ENCODE measurements at regions not wholly inside any gene's neighbourhood (a gene's known extent, or its start where the extent isn't known, plus 50 kb on each side); places are given as distances from the start of the nearest gene placed in this dataset.
A peak's percentile ranks its signal among the peaks of the same experiment; 100 is the strongest.

DNA sequence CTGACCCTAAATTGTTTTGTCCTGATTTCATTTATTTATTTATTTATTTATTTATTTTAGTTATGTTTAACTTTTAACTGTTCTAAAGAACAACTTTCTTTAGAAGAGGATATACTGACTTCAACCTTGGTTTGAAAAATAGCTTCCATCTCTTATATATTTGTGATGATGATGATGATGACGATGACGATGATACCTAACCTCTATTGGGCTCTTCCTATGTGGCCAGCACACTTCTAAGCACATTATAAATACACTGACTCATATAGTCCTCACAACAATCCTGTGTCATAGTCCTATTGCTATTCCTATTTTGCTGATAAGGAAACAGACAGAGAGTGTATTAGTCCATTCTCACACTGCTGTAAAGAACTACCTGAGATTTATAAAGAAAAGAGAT lies 162.9 kb upstream of the KIAA1217 start:
- H3K4me1 ChIP-seq (ENCODE audit: insufficient read depth, low read length): no peaks in the 10 kb centered on the region
- no peaks in the 10 kb centered on the region for H3K9me2 ChIP-seq (replicated peaks; ENCODE audit: low read length)
- H3K36me3 ChIP-seq (ENCODE audit: low read depth, low read length): no peaks in the 10 kb centered on the region
- H3K27me3 ChIP-seq (ENCODE audit: low read length): peaks cover 42% of the 10 kb centered on the region
- no peak overlapping the region for H3K4me2 ChIP-seq (ENCODE audit: low read length)
- POLR2A ChIA-PET (ENCODE audit: unreplicated experiment): no interaction called here
- intact Hi-C loops (cut with micrococcal nuclease): no loop called here
- H3K79me2 ChIP-seq (ENCODE audit: low read length): no peaks in the 10 kb centered on the region
- H4K20me1 ChIP-seq (ENCODE audit: low read length): no peaks in the 10 kb centered on the region
- H3K4me3 ChIP-seq (ENCODE audit: low read length): no peak overlapping the region
- H2AFZ ChIP-seq (ENCODE audit: low read length): no peak overlapping the region
- H3K27ac ChIP-seq (ENCODE audit: low read length): no peak overlapping the region
- no peaks in the 10 kb centered on the region for H3K9me3 ChIP-seq (ENCODE audit: low read length)
- CTCF ChIA-PET: no interaction called here
- no peaks in the 10 kb centered on the region for H3F3A ChIP-seq (ENCODE audit: low read length, unreplicated experiment)
- no TSS peak for BruUV-seq (replicated peaks)
- TF ChIP-seq, protein P1, sequence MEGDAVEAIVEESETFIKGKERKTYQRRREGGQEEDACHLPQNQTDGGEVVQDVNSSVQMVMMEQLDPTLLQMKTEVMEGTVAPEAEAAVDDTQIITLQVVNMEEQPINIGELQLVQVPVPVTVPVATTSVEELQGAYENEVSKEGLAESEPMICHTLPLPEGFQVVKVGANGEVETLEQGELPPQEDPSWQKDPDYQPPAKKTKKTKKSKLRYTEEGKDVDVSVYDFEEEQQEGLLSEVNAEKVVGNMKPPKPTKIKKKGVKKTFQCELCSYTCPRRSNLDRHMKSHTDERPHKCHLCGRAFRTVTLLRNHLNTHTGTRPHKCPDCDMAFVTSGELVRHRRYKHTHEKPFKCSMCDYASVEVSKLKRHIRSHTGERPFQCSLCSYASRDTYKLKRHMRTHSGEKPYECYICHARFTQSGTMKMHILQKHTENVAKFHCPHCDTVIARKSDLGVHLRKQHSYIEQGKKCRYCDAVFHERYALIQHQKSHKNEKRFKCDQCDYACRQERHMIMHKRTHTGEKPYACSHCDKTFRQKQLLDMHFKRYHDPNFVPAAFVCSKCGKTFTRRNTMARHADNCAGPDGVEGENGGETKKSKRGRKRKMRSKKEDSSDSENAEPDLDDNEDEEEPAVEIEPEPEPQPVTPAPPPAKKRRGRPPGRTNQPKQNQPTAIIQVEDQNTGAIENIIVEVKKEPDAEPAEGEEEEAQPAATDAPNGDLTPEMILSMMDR (conservative IDR thresholded peaks at IDR 0.05; ENCODE audit: low read depth, low read length): no peak
- no peak for TF ChIP-seq EZH2 (IDR thresholded peaks at IDR 0.05; ENCODE audit: low read length, unreplicated experiment)
- TF ChIP-seq EZH2phosphoT487 (IDR thresholded peaks at IDR 0.05; ENCODE audit: borderline replicate concordance, low read length): no peak
- DNase-seq (no peak), ATAC-seq (no peak)
- no peak overlapping the region for H3K9ac ChIP-seq (ENCODE audit: low read length)

DNA sequence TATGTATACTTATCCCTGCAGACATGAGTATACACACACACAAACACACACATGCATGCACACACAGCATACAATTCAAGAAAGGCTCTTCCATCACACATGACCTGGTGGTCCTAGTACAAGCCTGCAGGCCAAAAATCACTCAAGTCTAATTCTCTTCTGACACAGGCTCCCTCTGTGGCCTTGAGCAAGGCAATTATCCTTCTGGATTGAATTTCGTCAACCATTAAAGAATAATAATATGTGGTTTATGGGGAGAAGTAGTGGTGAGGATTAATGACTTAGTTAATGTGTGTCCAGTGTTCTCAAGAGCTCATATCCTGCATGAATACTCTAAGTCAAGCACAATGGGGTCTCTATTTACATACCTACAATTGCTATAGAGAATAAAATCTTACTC lies 161.8 kb upstream of the KIAA1217 start:
- H3K4me1 ChIP-seq (ENCODE audit: insufficient read depth, low read length): no peaks in the 10 kb centered on the region
- H3K27me3 ChIP-seq (ENCODE audit: low read length): peaks cover 31% of the 10 kb centered on the region
- CTCF ChIA-PET: no interaction called here
- H3K9me2 ChIP-seq (replicated peaks; ENCODE audit: low read length): no peaks in the 10 kb centered on the region
- intact Hi-C loops (cut with micrococcal nuclease): no loop called here
- TF ChIP-seq EZH2 (IDR thresholded peaks at IDR 0.05; ENCODE audit: low read length, unreplicated experiment) (no peak), EZH2phosphoT487 (IDR thresholded peaks at IDR 0.05; ENCODE audit: borderline replicate concordance, low read length) (no peak)
- TF ChIP-seq, protein P1 (conservative IDR thresholded peaks at IDR 0.05; ENCODE audit: low read depth, low read length): no peak
- H3K79me2 ChIP-seq (ENCODE audit: low read length): no peaks in the 10 kb centered on the region
- no peaks in the 10 kb centered on the region for H3K36me3 ChIP-seq (ENCODE audit: low read depth, low read length)
- no peaks in the 10 kb centered on the region for H4K20me1 ChIP-seq (ENCODE audit: low read length)
- no peak overlapping the region for H3K9ac ChIP-seq (ENCODE audit: low read length)
- BruUV-seq (replicated peaks): no TSS peak
- H3F3A ChIP-seq (ENCODE audit: low read length, unreplicated experiment): no peaks in the 10 kb centered on the region
- H3K27ac ChIP-seq (ENCODE audit: low read length): no peak overlapping the region
- POLR2A ChIA-PET (ENCODE audit: unreplicated experiment): no interaction called here
- ATAC-seq: no peak
- no peak overlapping the region for H3K4me2 ChIP-seq (ENCODE audit: low read length)
- no peak overlapping the region for H2AFZ ChIP-seq (ENCODE audit: low read length)
- H3K4me3 ChIP-seq (ENCODE audit: low read length): no peak overlapping the region
- DNase-seq: no peak
- H3K9me3 ChIP-seq (ENCODE audit: low read length): no peaks in the 10 kb centered on the region

DNA sequence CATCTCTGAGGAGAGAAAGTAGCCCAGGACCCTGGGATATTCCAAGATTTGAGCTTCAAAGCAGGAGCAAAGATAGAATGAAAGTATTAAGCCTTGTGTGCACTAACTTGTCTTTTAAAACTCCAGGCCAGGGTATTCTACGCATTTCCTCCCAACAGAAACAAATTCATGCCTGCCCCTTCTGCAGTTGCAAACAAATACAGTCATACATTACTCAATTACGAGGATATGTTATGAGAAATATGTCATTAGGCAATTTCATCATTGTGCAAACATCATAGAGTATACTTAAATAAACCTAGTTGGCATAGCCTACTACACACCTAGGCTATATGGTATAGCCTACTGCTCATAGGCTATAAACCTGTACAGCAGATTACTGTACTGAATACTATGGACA lies 154.5 kb upstream of the KIAA1217 start:
- CTCF ChIA-PET: no interaction called here
- Histone ChIP-seq H3K4me1 (ENCODE audit: insufficient read depth, low read length) (no peaks in the 10 kb centered on the region), H3K4me3 (ENCODE audit: low read length) (no peak overlapping the region), H3F3A (ENCODE audit: low read length, unreplicated experiment) (no peaks in the 10 kb centered on the region), H3K36me3 (ENCODE audit: low read depth, low read length) (no peaks in the 10 kb centered on the region), H3K9me3 (ENCODE audit: low read length) (no peaks in the 10 kb centered on the region), H3K27ac (ENCODE audit: low read length) (no peak overlapping the region), H3K9ac (ENCODE audit: low read length) (no peak overlapping the region), H3K79me2 (ENCODE audit: low read length) (no peaks in the 10 kb centered on the region), H3K27me3 (ENCODE audit: low read length) (peaks cover 5% of the 10 kb centered on the region; the same call in 1 of the 2 replicates), H4K20me1 (ENCODE audit: low read length) (no peaks in the 10 kb centered on the region), H3K9me2 (replicated peaks; ENCODE audit: low read length) (no peaks in the 10 kb centered on the region), H2AFZ (ENCODE audit: low read length) (no peak overlapping the region), H3K4me2 (ENCODE audit: low read length) (no peak overlapping the region)
- ATAC-seq: no peak
- no TSS peak for BruUV-seq (replicated peaks)
- DNase-seq: peak; percentile 17
- intact Hi-C loops (cut with micrococcal nuclease): no loop called here
- POLR2A ChIA-PET (ENCODE audit: unreplicated experiment): no interaction called here
- TF ChIP-seq EZH2 (IDR thresholded peaks at IDR 0.05; ENCODE audit: low read length, unreplicated experiment) (no peak), EZH2phosphoT487 (IDR thresholded peaks at IDR 0.05; ENCODE audit: borderline replicate concordance, low read length) (no peak)
- TF ChIP-seq, protein P1 (conservative IDR thresholded peaks at IDR 0.05; ENCODE audit: low read depth, low read length): no peak
